Transverse colon (tissue), 4 donors: ENCODE measurements at regions not wholly inside any gene's neighbourhood (a gene's known extent, or its start where the extent isn't known, plus 50 kb on each side); places are given as distances from the start of the nearest gene placed in this dataset.

Experiments used
- DNase-seq: peaks from one replicate; pipeline ENCODE4 v3.0.0-alpha.2; 2019
- H3K27ac ChIP-seq, 4 donors: fragments of 200-600 bp; sonication (generic); 2 replicates each; pipeline ENCODE4 v1.5.1; 2016 to 2018; ENCODE audit warnings: inconsistent platforms in 4 of 4
- H3K27me3 ChIP-seq: fragments of 200-600 bp; sonication (generic); 2 replicates; pipeline ENCODE4 v1.5.1; 2017; ENCODE audit warnings: inconsistent platforms
- H3K36me3 ChIP-seq, 4 donors: fragments of 200-600 bp; sonication (generic); 2 replicates each; pipeline ENCODE4 v1.5.1; 2017 to 2019; ENCODE audit warnings: inconsistent platforms in 4 of 4
- H3K4me1 ChIP-seq, 4 donors: fragments of 200-600 bp; sonication (generic); 2 replicates each; pipeline ENCODE4 v1.5.1; 2017 to 2020; ENCODE audit warnings: inconsistent platforms in 4 of 4
- H3K4me3 ChIP-seq, 4 donors: fragments of 200-600 bp; sonication (generic); 1 replicate in 1 of 4; 2 replicates in 3 of 4; pipeline versions ENCODE4 v1.5.1 to v1.6.1; 2017 to 2019; ENCODE audit warnings: inconsistent platforms in 4 of 4
- H3K9me3 ChIP-seq, 2 donors: fragments of 200-600 bp; sonication (generic); 2 replicates each; pipeline ENCODE4 v1.5.1; 2017 to 2019; ENCODE audit warnings: inconsistent platforms in 2 of 2
- EP300 ChIP-seq: sonication (generic); formaldehyde crosslinking; IDR thresholded peaks from one replicate; pipeline ENCODE4 v1.6.1; 2017; ENCODE audit warnings: antibody characterized with exemption, low read depth
- POLR2A ChIP-seq: fragments of 450-650 bp; IDR thresholded peaks from one replicate; pipeline ENCODE4 v1.6.1; 2016; ENCODE audit warnings: antibody characterized with exemption, mild to moderate bottlenecking, moderate library complexity
- POLR2AphosphoS5 ChIP-seq, 3 donors: sonication (generic); formaldehyde crosslinking; IDR thresholded peaks; one replicate each; pipeline ENCODE4 v1.6.1; 2016; ENCODE audit warnings: antibody characterized with exemption in 3 of 3
- WGBS, 2 donors: methylation state at CpG; one replicate each; pipeline ENCODE4 v1.1.5; 2018; ENCODE audit warnings: low coverage in 1 of 2; 5-methylcytosine and 5-hydroxymethylcytosine counted together
- in situ Hi-C, 4 donors: fragments of 200-750 bp; cut with MboI; loops; one replicate each; pipeline versions ENCODE4 v1.15.0 to v1.15.1; 2017; ENCODE audit warnings: low sequenced_read_pairs in 3 of 4, low pct_ligation_motif_present in 1 of 4, low pct_unique_long_range_greater_than_20kb in 1 of 4
- intact Hi-C: fragments of 100-400 bp; cut with DNase I; formaldehyde crosslinking; loops from one replicate; pipeline ENCODE4 v1.15.1; 2023; ENCODE audit warnings: low total_unique reads
- TF ChIP-seq, protein P1 (sequence below), 5 experiments: fragments of 200-600 bp in 3 of 5; fragments of 450-650 bp in 2 of 5; sonication (generic) in 3 of 5; IDR thresholded peaks; 1 replicate in 2 of 5; 2 replicates in 3 of 5; pipeline ENCODE4 v1.5.1; 2016 to 2017; ENCODE audit warnings: antibody characterized with exemption in 5 of 5, inconsistent platforms in 3 of 5, mild to moderate bottlenecking in 2 of 5, moderate library complexity in 1 of 5

DNA sequence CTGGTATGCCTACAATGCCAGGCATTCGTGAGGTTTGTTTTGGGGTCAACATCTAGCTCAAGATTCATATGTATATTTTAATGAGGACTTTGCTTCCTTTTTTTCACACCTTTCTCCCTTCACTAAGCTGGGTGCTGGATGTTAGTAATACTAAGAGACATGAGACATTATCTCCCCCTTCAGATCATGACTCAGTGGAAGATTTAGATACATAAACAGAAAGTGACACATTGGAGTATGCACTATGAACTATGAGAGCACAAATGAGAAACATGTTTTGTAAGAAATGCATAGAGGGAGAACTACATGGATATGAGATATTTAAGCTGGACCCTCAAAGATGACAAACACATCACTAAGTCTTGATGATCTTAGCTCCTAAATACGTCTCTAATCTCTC lies 286.3 kb downstream of the RPAP3 start:
- H3K9me3 ChIP-seq, result no peaks in the 10 kb centered on the region
- no peak for DNase-seq
- no peaks in the 10 kb centered on the region for H3K27me3 ChIP-seq
- in situ Hi-C loops (no loop called here), intact Hi-C loops (no loop called here)
- H3K27ac ChIP-seq, result no peak overlapping the region
- TF ChIP-seq POLR2A (no peak), EP300 (no peak), POLR2AphosphoS5 (IDR thresholded peaks at IDR 0.05) (no peak)
- TF ChIP-seq, protein P1, sequence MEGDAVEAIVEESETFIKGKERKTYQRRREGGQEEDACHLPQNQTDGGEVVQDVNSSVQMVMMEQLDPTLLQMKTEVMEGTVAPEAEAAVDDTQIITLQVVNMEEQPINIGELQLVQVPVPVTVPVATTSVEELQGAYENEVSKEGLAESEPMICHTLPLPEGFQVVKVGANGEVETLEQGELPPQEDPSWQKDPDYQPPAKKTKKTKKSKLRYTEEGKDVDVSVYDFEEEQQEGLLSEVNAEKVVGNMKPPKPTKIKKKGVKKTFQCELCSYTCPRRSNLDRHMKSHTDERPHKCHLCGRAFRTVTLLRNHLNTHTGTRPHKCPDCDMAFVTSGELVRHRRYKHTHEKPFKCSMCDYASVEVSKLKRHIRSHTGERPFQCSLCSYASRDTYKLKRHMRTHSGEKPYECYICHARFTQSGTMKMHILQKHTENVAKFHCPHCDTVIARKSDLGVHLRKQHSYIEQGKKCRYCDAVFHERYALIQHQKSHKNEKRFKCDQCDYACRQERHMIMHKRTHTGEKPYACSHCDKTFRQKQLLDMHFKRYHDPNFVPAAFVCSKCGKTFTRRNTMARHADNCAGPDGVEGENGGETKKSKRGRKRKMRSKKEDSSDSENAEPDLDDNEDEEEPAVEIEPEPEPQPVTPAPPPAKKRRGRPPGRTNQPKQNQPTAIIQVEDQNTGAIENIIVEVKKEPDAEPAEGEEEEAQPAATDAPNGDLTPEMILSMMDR (IDR thresholded peaks at IDR 0.05), result no peak
- no peaks in the 10 kb centered on the region for H3K36me3 ChIP-seq
- 64 to 87% methylated on average over 2 of the region's 2 CpGs for WGBS, 2 donors
- no peak overlapping the region for H3K4me3 ChIP-seq
- H3K4me1 ChIP-seq, result no peaks in the 10 kb centered on the region

- in situ Hi-C loops, result no loop called here
- Histone ChIP-seq H3K27me3 (no peaks in the 10 kb centered on the region), H3K4me1 (no peaks in the 10 kb centered on the region), H3K9me3 (no peaks in the 10 kb centered on the region), H3K36me3 (no peaks in the 10 kb centered on the region), H3K27ac (no peak overlapping the region), H3K4me3 (no peak overlapping the region)
- 100% methylated on average over 1 of the region's 1 CpG; no CpG with 5 or more reads in 1 of the 2 donors for WGBS, 2 donors
- intact Hi-C loops, result no loop called here
- TF ChIP-seq EP300, result no peak
- TF ChIP-seq, protein P1 (IDR thresholded peaks at IDR 0.05), result no peak
- TF ChIP-seq POLR2AphosphoS5 (IDR thresholded peaks at IDR 0.05), result no peak
- TF ChIP-seq POLR2A, result no peak
- DNase-seq, result no peak
Observed at GRCh38 chr12:47417955-47418354, 287.9 kb downstream of the RPAP3 start.

DNA sequence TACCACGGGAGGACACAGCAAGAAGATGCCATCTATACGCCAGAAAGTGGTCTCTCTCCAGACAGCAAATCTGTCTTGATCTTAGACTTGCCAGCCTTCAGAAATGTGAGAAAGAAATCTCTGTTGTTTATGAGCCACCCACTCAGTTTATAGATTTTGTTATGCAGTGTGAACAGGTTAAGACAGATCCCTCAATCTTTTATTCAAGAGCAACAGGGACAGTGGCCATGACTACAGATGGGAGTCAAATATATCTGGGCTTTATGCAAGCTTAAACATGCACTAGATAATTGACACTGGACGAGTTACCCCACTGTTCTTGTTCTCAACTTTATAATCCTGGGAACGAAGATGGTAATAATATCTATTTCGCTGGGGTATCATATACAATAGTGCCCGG lies 288.7 kb downstream of the RPAP3 start:
- intact Hi-C loops (no loop called here), in situ Hi-C loops (no loop called here)
- no peak for DNase-seq
- H3K9me3 ChIP-seq, result no peaks in the 10 kb centered on the region
- H3K27ac ChIP-seq, result no peak overlapping the region
- H3K4me3 ChIP-seq, result no peak overlapping the region
- no peaks in the 10 kb centered on the region for H3K36me3 ChIP-seq
- H3K4me1 ChIP-seq, result no peaks in the 10 kb centered on the region
- 76 to 89% methylated on average over 3 to 6 of the region's 6 CpGs for WGBS, 2 donors
- no peaks in the 10 kb centered on the region for H3K27me3 ChIP-seq
- TF ChIP-seq EP300, result no peak
- TF ChIP-seq, protein P1 (IDR thresholded peaks at IDR 0.05), result no peak
- TF ChIP-seq POLR2A, result no peak
- TF ChIP-seq POLR2AphosphoS5 (IDR thresholded peaks at IDR 0.05), result no peak

DNA sequence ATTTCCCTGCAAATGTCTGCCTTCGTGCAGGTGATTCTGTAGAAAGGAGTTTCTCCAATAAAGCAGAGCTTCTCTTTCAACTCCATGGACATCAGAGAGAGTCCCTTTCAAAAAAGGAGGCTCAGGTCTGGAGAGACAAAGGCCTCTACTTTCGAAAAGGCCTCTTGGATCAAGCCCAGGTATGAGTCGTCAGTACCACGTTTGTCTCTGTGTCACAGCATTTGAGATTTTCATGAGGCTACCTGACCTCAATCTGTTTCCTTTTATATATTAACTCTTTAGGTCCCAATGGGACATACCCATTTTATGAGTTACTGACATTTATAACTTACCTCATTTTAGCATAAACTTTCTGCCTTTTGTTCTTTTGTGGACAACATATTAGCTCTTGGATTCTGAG lies 290.8 kb downstream of the RPAP3 start:
- H3K27ac ChIP-seq, result no peak overlapping the region
- TF ChIP-seq EP300 (no peak), POLR2A (no peak), POLR2AphosphoS5 (IDR thresholded peaks at IDR 0.05) (no peak)
- TF ChIP-seq, protein P1 (IDR thresholded peaks at IDR 0.05), result no peak
- H3K4me3 ChIP-seq, result no peak overlapping the region
- H3K9me3 ChIP-seq, result no peaks in the 10 kb centered on the region
- no peaks in the 10 kb centered on the region for H3K4me1 ChIP-seq
- 39 to 50% methylated on average over 4 of the region's 4 CpGs for WGBS, 2 donors
- intact Hi-C loops, result no loop called here
- H3K27me3 ChIP-seq, result no peaks in the 10 kb centered on the region
- no peak for DNase-seq
- in situ Hi-C loops, result no loop called here
- no peaks in the 10 kb centered on the region for H3K36me3 ChIP-seq
